HEK293 (cell line): ENCODE measurements at regions not wholly inside any gene's neighbourhood (a gene's known extent, or its start where the extent isn't known, plus 50 kb on each side); places are given as distances from the start of the nearest gene placed in this dataset.

Experiments used
- CTCF ChIA-PET: fragments of 350-600 bp; formaldehyde crosslinking; extraction: SDS; loops from one replicate; lab custom pipeline; 2021; ENCODE audit warnings: antibody characterized with exemption; lab: Yijun Ruan, JAX
- POLR2A ChIA-PET: fragments of 300-600 bp; formaldehyde crosslinking; extraction: SDS; loops from one replicate; lab custom pipeline; 2020; ENCODE audit warnings: antibody characterized with exemption, inconsistent platforms; lab: Yijun Ruan, JAX
- H3K27ac ChIP-seq: fragments of 200-500 bp; sonication (Bioruptor generic); 2 replicates; pipeline ENCODE4 v1.5.1; 2014; ENCODE audit warnings: low read depth, low read length, control low read depth, inconsistent platforms; ENCODE audit errors: extremely low read depth
- H3K36me3 ChIP-seq, 2 experiments: fragments of 200-500 bp in 1 of 2; sonication (Bioruptor generic) in 1 of 2; 1 replicate in 1 of 2; 2 replicates in 1 of 2; pipeline ENCODE4 v1.5.1; 2014 to 2017; ENCODE audit warnings: inconsistent platforms in 2 of 2, low read length in 2 of 2; ENCODE audit not compliant: control insufficient read depth in 2 of 2, insufficient read depth in 1 of 2
- H3K4me1 ChIP-seq: fragments of 200-500 bp; sonication (Bioruptor generic); 2 replicates; pipeline ENCODE4 v1.5.1; 2014; ENCODE audit warnings: mild to moderate bottlenecking, low read length, inconsistent platforms; ENCODE audit not compliant: control insufficient read depth, insufficient read depth
- H3K4me3 ChIP-seq: 2 replicates; pipeline ENCODE4 v1.5.1; 2011; ENCODE audit warnings: low read depth, mild to moderate bottlenecking, control low read depth, low read length, moderate library complexity
- H3K9me3 ChIP-seq: fragments of 200-500 bp; sonication (Bioruptor generic); 2 replicates; pipeline ENCODE4 v1.5.1; 2014; ENCODE audit warnings: low read depth, low read length, inconsistent platforms; ENCODE audit not compliant: control insufficient read depth, insufficient read depth
- GLIS1 ChIP-seq: fragments of 450-650 bp; formaldehyde crosslinking; IDR thresholded peaks from 2 replicates; pipeline ENCODE4 v1.5.1; 2016; ENCODE audit warnings: missing biosample characterization, missing genetic modification characterization
- HOXD13 ChIP-seq: sonication (generic); formaldehyde crosslinking; IDR thresholded peaks from 2 replicates; pipeline ENCODE4 v1.8.0; 2022; ENCODE audit warnings: missing genetic modification reagents, borderline replicate concordance
- RBAK ChIP-seq: fragments of 450-650 bp; formaldehyde crosslinking; IDR thresholded peaks from 2 replicates; pipeline ENCODE4 v1.5.1; 2016; ENCODE audit warnings: missing biosample characterization, missing genetic modification characterization
- SCRT1 ChIP-seq: fragments of 450-650 bp; formaldehyde crosslinking; IDR thresholded peaks from 2 replicates; pipeline ENCODE4 v1.5.1; 2016; ENCODE audit warnings: missing biosample characterization, missing genetic modification characterization, borderline replicate concordance
- SETDB1 ChIP-seq: IDR thresholded peaks from one replicate; pipeline ENCODE4 v1.6.1; 2017; ENCODE audit warnings: mild to moderate bottlenecking, low read length, moderate library complexity, mixed read lengths; ENCODE audit not compliant: insufficient read length
- ZBTB20 ChIP-seq: fragments of 450-650 bp; formaldehyde crosslinking; IDR thresholded peaks from 2 replicates; pipeline ENCODE4 v1.5.1; 2016; ENCODE audit warnings: missing biosample characterization, missing genetic modification characterization
- ZNF132 ChIP-seq: fragments of 450-650 bp; formaldehyde crosslinking; IDR thresholded peaks from 2 replicates; pipeline ENCODE4 v1.5.1; 2017; ENCODE audit warnings: missing biosample characterization, missing genetic modification characterization, borderline replicate concordance
- ZNF2 ChIP-seq: fragments of 450-650 bp; formaldehyde crosslinking; IDR thresholded peaks from 2 replicates; pipeline ENCODE4 v1.5.1; 2016; ENCODE audit warnings: missing biosample characterization, missing genetic modification characterization
- ZNF280D ChIP-seq: fragments of 450-650 bp; formaldehyde crosslinking; IDR thresholded peaks from 2 replicates; pipeline ENCODE4 v1.5.1; 2016; ENCODE audit warnings: missing biosample characterization, missing genetic modification characterization
- ZNF302 ChIP-seq: fragments of 450-650 bp; formaldehyde crosslinking; IDR thresholded peaks from 2 replicates; pipeline ENCODE4 v1.5.1; 2016; ENCODE audit warnings: missing biosample characterization, missing genetic modification characterization, low read depth
- ZNF37A ChIP-seq: fragments of 450-650 bp; IDR thresholded peaks from 2 replicates; pipeline ENCODE4 v1.5.1; 2018; ENCODE audit warnings: missing biosample characterization, missing genetic modification characterization
- ZNF555 ChIP-seq: fragments of 450-650 bp; formaldehyde crosslinking; conservative IDR thresholded peaks from 2 replicates; pipeline ENCODE4 v1.5.1; 2017; ENCODE audit warnings: missing biosample characterization, mild to moderate bottlenecking, missing genetic modification characterization, inconsistent platforms
- ZNF629 ChIP-seq: fragments of 450-650 bp; formaldehyde crosslinking; IDR thresholded peaks from 2 replicates; pipeline ENCODE4 v1.5.1; 2017; ENCODE audit warnings: missing biosample characterization, missing genetic modification characterization
- ZNF701 ChIP-seq: fragments of 450-650 bp; formaldehyde crosslinking; IDR thresholded peaks from 2 replicates; pipeline ENCODE4 v1.5.1; 2016; ENCODE audit warnings: missing biosample characterization, missing genetic modification characterization
- ZNF747 ChIP-seq: fragments of 450-650 bp; formaldehyde crosslinking; IDR thresholded peaks from 2 replicates; pipeline ENCODE4 v1.5.1; 2016; ENCODE audit warnings: missing biosample characterization, missing genetic modification characterization
- ZNF76 ChIP-seq: fragments of 450-650 bp; formaldehyde crosslinking; IDR thresholded peaks from 2 replicates; pipeline ENCODE4; 2016; ENCODE audit warnings: low read depth, missing biosample characterization, missing genetic modification characterization, borderline replicate concordance
- ZNF768 ChIP-seq: fragments of 450-650 bp; formaldehyde crosslinking; IDR thresholded peaks from 2 replicates; pipeline ENCODE4 v1.5.1; 2018; ENCODE audit warnings: missing biosample characterization, mild to moderate bottlenecking, missing genetic modification characterization
- ZNF785 ChIP-seq: fragments of 450-650 bp; formaldehyde crosslinking; IDR thresholded peaks from 2 replicates; pipeline ENCODE4 v1.5.1; 2016; ENCODE audit warnings: missing biosample characterization, missing genetic modification characterization
- ZSCAN23 ChIP-seq: fragments of 450-650 bp; formaldehyde crosslinking; IDR thresholded peaks from 2 replicates; pipeline ENCODE4 v1.5.1; 2016; ENCODE audit warnings: missing biosample characterization, missing genetic modification characterization
- TF ChIP-seq, protein P1 (sequence below): fragments of 450-650 bp; formaldehyde crosslinking; IDR thresholded peaks from 2 replicates; pipeline ENCODE4 v1.5.1; 2016; ENCODE audit warnings: missing biosample characterization, missing genetic modification characterization, borderline replicate concordance
- TF ChIP-seq, protein P2 (sequence below): fragments of 450-650 bp; formaldehyde crosslinking; IDR thresholded peaks from 2 replicates; pipeline ENCODE4 v1.5.1; 2016; ENCODE audit warnings: missing biosample characterization, missing genetic modification characterization

DNA sequence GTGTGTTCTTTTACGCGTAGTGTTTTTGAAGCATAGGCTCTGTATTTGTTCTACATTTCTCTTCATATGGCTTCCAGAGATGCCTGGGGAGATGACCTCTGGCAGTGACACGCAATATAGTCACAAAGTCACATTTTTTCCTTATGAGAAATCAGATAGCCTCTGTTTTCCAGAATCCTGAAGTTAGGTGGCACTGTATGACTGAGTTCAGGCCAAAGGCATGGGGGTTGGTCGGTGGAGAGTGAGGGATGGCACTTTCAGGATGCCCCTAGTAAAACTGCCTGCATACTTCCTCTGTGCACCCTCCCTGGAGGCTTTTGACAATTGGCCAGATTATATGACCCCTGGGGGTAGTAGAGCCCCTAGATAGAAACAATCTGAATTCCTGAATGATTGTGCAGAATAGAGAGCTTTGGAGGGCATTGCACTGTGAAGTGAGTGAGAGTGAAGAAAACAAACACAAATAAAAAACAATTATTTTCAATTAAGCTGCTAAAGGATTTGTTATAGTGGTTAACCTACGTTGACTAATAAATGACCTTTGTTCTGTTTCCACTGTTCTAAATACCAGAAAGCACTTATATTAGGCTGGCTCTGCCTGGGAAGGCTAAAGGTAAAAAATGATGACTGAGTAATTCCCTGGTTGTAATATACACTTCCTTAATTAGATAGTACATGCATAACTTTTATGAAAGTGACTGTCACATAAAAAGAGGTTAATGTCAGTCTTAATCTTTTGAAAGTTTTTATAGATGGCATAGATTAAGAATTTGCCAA is 1660.8 kb downstream of the PLA2G4A start:
- H3K36me3 ChIP-seq, result no peaks in the 10 kb centered on the region
- no peaks in the 10 kb centered on the region for H3K9me3 ChIP-seq
- no peaks in the 10 kb centered on the region for H3K4me1 ChIP-seq
- no peak overlapping the region for H3K4me3 ChIP-seq
- ChIA-PET CTCF (interaction anchor here (0.6 kb wide), 1 partner anchor 44 kb away, joined by 3 read pairs; no protein-coding TSS in a partner anchor), POLR2A (no interaction called here)
- no peak overlapping the region for H3K27ac ChIP-seq
- no peak for TF ChIP-seq ZNF701 (tag by site-specific recombination)
- TF ChIP-seq ZNF785 (tag by site-specific recombination), result no peak
- TF ChIP-seq HOXD13 (CRISPR knock-in tag), result no peak
- TF ChIP-seq ZNF768 (tag by site-specific recombination), result no peak
- no peak for TF ChIP-seq SETDB1
- no peak for TF ChIP-seq ZNF37A (tag by site-specific recombination)
- no peak for TF ChIP-seq ZSCAN23
- no peak for TF ChIP-seq ZNF555 (tag by site-specific recombination)
- TF ChIP-seq ZNF629 (tag by site-specific recombination), result no peak
- TF ChIP-seq RBAK (tag by site-specific recombination), result no peak
- TF ChIP-seq GLIS1 (tag by site-specific recombination), result no peak
- TF ChIP-seq, protein P1, sequence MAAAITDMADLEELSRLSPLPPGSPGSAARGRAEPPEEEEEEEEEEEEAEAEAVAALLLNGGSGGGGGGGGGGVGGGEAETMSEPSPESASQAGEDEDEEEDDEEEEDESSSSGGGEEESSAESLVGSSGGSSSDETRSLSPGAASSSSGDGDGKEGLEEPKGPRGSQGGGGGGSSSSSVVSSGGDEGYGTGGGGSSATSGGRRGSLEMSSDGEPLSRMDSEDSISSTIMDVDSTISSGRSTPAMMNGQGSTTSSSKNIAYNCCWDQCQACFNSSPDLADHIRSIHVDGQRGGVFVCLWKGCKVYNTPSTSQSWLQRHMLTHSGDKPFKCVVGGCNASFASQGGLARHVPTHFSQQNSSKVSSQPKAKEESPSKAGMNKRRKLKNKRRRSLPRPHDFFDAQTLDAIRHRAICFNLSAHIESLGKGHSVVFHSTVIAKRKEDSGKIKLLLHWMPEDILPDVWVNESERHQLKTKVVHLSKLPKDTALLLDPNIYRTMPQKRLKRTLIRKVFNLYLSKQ (tag by site-specific recombination), result no peak
- TF ChIP-seq SCRT1 (tag by site-specific recombination), result no peak
- no peak for TF ChIP-seq ZNF747 (tag by site-specific recombination)
- no peak for TF ChIP-seq ZNF132 (tag by site-specific recombination)
- TF ChIP-seq ZBTB20 (tag by site-specific recombination), result no peak
- TF ChIP-seq, protein P2, sequence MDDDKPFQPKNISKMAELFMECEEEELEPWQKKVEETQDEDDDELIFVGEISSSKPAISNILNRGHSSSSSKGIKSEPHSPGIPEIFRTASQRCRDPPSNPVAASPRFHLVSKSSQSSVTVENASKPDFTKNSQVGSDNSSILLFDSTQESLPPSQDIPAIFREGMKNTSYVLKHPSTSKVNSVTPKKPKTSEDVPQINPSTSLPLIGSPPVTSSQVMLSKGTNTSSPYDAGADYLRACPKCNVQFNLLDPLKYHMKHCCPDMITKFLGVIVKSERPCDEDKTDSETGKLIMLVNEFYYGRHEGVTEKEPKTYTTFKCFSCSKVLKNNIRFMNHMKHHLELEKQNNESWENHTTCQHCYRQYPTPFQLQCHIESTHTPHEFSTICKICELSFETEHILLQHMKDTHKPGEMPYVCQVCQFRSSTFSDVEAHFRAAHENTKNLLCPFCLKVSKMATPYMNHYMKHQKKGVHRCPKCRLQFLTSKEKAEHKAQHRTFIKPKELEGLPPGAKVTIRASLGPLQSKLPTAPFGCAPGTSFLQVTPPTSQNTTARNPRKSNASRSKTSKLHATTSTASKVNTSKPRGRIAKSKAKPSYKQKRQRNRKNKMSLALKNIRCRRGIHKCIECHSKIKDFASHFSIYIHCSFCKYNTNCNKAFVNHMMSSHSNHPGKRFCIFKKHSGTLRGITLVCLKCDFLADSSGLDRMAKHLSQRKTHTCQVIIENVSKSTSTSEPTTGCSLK (tag by site-specific recombination), result no peak

DNA sequence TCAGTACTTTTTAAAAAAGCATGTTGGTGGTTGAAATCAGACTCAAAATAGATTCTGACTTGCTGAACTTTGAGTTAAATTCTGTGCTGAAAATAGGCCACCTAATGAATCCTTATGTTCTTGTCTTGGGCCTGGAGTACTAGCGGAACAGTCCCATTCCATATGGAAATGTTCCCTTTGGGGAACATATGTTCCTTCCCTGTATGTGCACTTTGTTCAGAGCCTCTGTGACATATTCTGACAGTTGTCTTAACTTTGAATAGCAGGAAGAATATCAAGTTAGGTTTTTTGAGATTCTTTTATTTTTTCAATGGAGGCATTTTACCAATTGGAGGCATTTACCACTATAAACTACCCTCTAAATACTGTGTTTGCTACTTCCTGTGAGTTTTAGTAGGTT is 1667.8 kb downstream of the PLA2G4A start:
- Histone ChIP-seq H3K36me3 (no peaks in the 10 kb centered on the region), H3K27ac (no peak overlapping the region), H3K9me3 (no peaks in the 10 kb centered on the region), H3K4me3 (no peak overlapping the region), H3K4me1 (no peaks in the 10 kb centered on the region)
- POLR2A ChIA-PET, result no interaction called here
- TF ChIP-seq ZNF280D (tag by site-specific recombination) (no peak), ZNF302 (tag by site-specific recombination) (no peak), ZNF2 (tag by site-specific recombination) (no peak), ZNF747 (tag by site-specific recombination) (no peak), ZNF76 (no peak)
- CTCF ChIA-PET, result no interaction called here
